ENCODE measurements at regions not wholly inside any gene's neighbourhood (a gene's known extent, or its start where the extent isn't known, plus 50 kb on each side); places are given as distances from the start of the nearest gene placed in this dataset.

- no peak overlapping the region for H3K27ac ChIP-seq
- TF ChIP-seq CTCF (conservative IDR thresholded peaks at IDR 0.05): no peak
Measured at GRCh38 chr5:114744406-114744805, 382.5 kb downstream of the KCNN2 start.

DNA sequence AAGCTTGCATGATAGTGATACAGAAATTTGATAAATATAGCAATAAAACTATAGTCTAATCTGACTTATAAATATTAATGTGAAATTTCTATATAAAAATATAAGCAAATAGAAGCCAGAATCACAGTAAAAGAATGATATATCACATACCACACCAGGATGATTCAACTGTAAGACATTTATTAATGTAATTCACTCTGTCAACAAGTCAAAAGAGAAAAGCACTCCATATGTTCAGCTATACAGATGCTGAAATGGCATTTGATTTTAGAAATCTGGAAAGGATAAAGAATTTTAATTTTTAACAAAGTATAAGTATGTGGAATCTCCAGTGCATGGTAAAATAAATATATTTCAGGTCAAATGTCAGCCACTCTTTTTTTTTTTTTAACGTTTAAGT is 372.4 kb downstream of the KCNN2 start:
- TF ChIP-seq CTCF (conservative IDR thresholded peaks at IDR 0.05): no peak

GRCh38 chr5:114729986-114730385 is 368.1 kb downstream of the KCNN2 start:
- TF ChIP-seq CTCF (conservative IDR thresholded peaks at IDR 0.05): no peak

More for the DNA sequence above, 372.4 kb downstream of the KCNN2 start:
- H3K27ac ChIP-seq: no peak overlapping the region

GRCh38 chr5:114727358-114727757 is 365.5 kb downstream of the KCNN2 start:
- no peak overlapping the region for H3K27ac ChIP-seq
- TF ChIP-seq CTCF (conservative IDR thresholded peaks at IDR 0.05): no peak

More at GRCh38 chr5:114729986-114730385, 368.1 kb downstream of the KCNN2 start:
- H3K27ac ChIP-seq: no peak overlapping the region

- TF ChIP-seq CTCF (conservative IDR thresholded peaks at IDR 0.05): no peak
- no peak overlapping the region for H3K27ac ChIP-seq
Measured at GRCh38 chr5:114726131-114726530, 364.3 kb downstream of the KCNN2 start.

- no peak for TF ChIP-seq CTCF (conservative IDR thresholded peaks at IDR 0.05)
- no peak overlapping the region for H3K27ac ChIP-seq
Measured at GRCh38 chr5:114719268-114719667, 357.4 kb downstream of the KCNN2 start.

GRCh38 chr5:114716955-114717354 is 355.1 kb downstream of the KCNN2 start:
- H3K27ac ChIP-seq: no peak overlapping the region
- TF ChIP-seq CTCF (conservative IDR thresholded peaks at IDR 0.05): no peak

DNA sequence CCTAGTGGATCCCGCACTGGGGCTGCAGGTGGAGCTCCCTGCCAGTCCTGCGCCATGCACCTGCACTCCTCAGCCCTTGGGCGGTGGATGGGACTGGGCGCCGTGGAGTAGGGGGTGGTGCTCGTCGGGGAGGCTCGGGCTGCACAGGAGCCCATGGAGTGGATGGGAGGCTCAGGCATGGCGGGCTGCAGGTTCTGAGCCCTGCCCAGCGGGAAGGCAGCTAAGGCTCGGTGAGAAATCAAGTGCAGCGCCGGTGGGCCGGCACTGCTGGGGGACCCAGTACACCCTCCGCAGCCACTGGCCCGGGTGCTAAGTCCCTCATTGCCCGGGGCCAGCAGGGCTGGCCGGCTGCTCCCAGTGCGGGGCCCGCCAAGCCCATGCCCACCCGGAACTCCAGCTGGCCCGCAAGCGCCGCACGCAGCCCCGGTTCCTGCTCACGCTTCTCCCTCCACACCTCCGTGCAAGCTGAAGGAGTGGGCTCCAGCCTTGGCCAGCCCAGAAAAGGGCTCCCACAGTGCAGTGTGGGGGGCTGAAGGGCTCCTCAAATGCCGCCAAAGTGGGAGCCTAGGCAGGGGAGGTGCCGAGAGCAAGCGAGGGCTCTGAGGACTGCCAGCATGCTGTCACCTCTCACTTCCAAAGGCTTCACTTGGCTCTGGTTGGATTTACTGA is 342.5 kb downstream of the KCNN2 start:
- H3K27ac ChIP-seq: peak overlapping the region; percentile 87; the same call in 1 of the 2 replicates

All from VCaP (cell line).